Anterior cingulate cortex (tissue), 58 donors: ENCODE measurements at regions not wholly inside any gene's neighbourhood (a gene's known extent, or its start where the extent isn't known, plus 50 kb on each side); places are given as distances from the start of the nearest gene placed in this dataset.
"Not testable (repeated sequence)": the region's sequence is repeated elsewhere in the genome, so short reads cannot be mapped to it uniquely, and the experiment has no call there.

ENCODE experiments used
- DNase-seq, 58 donors: peaks; one replicate each; lab custom pipeline; 2025; lab: John Stamatoyannopoulos, UW

GRCh38 chr21:22136740-22137139 is 1138.5 kb downstream of the NCAM2 start:
- DNase-seq: no peak

- DNase-seq: no peak
Measured at GRCh38 chr21:22138297-22139016, 1140.2 kb downstream of the NCAM2 start.

DNA sequence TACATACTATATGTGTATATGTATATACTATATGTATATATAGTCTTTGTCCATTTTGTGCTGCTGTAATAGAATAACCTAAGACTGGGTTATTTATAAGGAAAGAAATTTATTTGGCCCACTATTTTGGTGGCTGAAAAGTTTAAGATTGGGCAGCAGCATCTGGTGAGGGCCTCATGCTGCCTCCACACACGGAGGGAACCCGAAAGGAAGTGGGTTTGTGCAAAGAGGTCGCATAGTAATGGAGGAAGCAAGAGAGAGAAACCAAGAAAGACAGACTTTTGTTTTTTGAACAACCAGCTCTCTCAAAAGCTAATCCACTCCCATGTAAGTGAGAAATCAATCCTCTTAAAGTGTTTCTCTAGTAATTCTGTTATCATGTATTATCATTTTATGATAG is 1147.3 kb downstream of the NCAM2 start:
- DNase-seq: no peak

- no peak for DNase-seq
Measured at GRCh38 chr21:22154579-22155274, 1156.5 kb downstream of the NCAM2 start.

DNA sequence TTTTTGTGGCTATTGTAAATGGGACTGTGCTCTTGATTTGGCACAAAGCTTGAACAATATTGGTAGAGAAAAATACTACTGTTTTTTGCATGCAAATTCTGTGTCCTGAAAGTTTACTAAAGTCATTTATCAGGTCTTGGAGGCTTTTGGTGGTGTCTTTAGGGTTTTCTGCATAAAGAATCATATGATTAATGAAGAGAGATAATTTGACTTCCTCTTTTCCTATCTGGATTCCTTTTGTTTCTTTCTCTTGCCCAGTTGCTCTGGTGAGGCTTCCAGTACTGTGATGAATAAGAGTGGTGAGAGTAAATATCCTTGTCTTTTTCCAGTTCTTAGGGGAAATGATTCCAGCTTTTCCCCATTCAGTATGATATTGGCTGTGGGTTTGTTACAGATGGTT is 1166.7 kb downstream of the NCAM2 start:
- DNase-seq: no peak

DNA sequence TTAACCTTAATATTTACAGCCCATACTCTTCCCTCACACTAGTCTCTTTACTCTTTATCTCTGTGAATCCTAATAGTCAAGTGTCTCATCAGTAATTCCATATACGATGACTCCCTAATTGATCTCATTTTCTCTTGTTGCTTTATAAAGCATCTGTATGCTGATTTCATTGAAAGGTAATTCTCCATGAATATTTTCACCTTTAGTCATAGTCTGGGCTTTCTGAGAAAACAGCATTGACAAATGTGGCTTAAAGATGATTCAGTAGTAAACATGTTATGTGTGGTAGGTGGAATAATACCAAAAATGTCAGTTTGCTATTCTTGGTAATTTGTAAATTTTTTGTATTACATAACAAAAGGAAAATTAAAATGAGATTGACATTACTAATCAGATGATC is 1176.5 kb downstream of the NCAM2 start:
- DNase-seq: no peak

DNA sequence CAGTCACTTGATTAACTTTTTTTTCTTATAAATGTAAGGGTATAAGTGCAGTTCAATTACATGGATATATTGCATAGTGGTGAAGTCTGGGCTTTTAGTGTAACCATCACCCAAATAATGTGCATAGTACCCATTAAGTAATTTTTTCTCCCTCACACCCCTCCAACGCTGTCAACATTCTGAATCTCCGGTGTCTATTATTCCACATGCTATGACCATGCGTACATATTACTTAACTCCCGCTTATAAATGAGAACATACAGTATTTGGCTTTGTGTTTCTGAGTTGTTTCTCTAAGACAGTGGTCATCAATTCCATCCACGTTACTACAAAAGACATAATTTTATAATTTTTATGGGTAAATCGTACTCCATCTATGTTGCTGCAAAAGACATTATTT is 1191.1 kb downstream of the NCAM2 start:
- no peak for DNase-seq

GRCh38 chr21:22191581-22191980 is 1193.4 kb downstream of the NCAM2 start:
- no peak for DNase-seq

- DNase-seq: no peak
Measured at GRCh38 chr21:22192766-22193165, 1194.6 kb downstream of the NCAM2 start.

DNA sequence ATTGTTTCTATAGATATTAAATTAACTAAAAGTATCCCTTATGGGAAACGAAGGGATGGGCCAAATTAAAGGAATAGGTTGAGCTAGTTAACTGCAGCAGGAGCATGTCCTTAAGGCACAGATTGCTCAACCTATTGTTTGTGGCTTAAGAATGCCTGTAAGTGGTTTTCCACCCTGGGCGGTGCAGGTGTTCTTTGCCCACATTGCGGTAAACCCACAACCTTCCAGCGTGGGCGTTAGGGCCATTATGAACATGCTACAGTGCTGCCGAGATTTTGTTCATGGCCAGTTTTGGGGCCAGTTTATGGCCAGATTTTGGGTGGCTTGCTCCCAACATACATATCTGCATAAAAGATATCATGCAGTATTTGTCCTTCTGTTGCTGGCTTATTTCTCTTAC is 1196.8 kb downstream of the NCAM2 start:
- not testable (repeated sequence) for DNase-seq

GRCh38 chr21:22200378-22201092 is 1202.3 kb downstream of the NCAM2 start:
- no peak for DNase-seq

- DNase-seq: no peak
Measured at GRCh38 chr21:22201126-22201525, 1202.9 kb downstream of the NCAM2 start.

- no peak for DNase-seq
Measured at GRCh38 chr21:22201669-22202068, 1203.5 kb downstream of the NCAM2 start.

- no peak for DNase-seq
Measured at GRCh38 chr21:22209304-22209700, 1211.1 kb downstream of the NCAM2 start.

- DNase-seq: no peak
Measured at GRCh38 chr21:22211943-22212342, 1213.7 kb downstream of the NCAM2 start.

DNA sequence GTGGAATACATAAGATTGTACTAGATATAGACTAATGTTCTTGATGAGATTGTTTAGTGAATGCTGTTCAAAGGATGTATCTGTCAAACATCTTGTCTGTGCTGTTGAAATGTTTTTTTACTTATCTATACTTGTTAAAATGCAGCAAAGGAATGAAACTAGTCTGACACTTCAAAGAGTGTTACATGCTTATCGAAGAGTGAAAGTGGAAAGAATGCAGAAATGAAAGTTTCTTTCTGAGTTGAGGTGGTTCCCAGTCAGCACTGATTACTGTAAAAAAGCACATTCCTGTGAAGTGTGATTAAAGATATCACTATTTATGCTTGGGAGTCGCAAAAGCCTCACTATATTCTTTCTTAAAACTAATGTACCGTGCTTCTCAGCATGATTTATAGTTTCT is 1225.2 kb downstream of the NCAM2 start:
- no peak for DNase-seq

GRCh38 chr21:22224261-22224660 is 1226.1 kb downstream of the NCAM2 start:
- DNase-seq: no peak

GRCh38 chr21:22225299-22225698 is 1227.1 kb downstream of the NCAM2 start:
- DNase-seq: no peak

GRCh38 chr21:22231013-22231412 is 1232.8 kb downstream of the NCAM2 start:
- DNase-seq: no peak

DNA sequence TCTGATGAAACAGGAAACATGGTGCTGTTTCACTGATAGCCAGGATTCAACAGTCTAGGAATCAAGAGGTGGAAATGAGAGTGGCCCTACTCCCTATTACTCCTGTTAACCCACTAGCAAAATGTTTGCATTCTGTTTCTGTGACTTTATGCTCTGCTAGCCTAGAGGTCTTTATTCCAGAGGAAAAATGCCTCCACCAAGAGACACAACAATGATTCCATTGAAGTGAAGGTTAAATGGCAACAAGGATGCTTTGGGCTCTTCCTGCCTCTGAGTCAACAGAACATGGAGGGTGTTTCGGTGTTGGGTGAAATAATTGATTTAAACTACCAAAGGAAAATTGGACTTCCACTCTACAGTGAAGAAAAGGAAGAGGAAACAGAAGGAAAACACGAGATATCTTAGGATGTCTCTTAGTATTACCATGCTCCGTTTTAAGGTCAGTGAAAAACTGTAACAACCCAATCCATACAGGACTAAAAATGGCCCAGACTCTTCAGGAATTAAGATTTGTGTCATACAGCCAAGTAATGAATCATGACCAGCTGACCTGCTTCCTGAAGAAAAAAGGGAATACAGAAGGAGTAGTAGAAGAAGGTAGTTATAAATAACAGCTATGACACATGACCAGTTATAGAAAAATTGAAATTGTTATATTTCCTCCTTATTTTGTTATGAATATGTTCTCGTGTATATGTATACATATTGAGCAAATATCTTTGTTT is 1237.8 kb downstream of the NCAM2 start:
- DNase-seq: no peak

DNA sequence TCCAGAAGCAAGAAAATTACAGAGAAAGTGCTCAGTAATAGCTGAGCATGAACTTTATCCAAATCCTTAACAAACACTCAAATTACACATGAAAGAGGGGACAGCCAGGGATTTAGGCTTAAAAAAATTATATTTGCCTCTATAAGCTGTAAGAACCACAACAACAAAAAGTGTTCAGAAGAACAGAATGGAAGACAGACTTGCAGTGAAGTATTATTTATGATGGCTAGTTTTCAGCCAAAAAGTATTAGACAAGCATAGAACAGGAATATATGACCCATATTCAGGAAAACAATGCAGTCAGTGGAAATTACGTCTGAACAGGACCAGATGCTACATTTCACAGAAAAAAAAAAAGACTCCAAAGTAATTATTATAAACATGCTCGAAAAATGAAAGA is 1246.3 kb downstream of the NCAM2 start:
- DNase-seq: no peak
